TTC549 (cell line): ENCODE measurements at regions not wholly inside any gene's neighbourhood (a gene's known extent, or its start where the extent isn't known, plus 50 kb on each side); places are given as distances from the start of the nearest gene placed in this dataset.

ENCODE experiments used
- FAIRE-seq: peaks from 2 replicates; lab custom pipeline; 2012; peaks lifted over from hg19 to GRCh38; lab: Jason Lieb, UNC

DNA sequence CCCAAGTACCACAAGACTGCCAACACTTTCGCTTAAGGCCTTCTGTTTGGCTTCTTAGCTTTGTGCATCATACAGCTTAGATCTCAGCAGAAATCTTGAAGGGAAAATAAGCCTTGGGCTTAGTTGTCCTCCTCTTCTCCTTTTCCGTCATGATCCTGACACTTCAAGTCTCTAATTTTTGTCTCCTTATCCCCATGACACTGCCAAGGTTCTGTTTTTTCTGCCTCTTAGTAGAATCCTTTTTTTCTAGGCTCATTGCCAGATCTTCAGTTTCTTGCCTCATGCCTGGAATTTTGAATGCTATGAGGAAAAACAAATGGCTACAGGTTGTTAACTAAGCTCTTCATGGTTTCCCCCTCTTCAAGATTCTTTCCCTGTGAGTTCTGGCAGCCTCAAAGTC lies 450.4 kb downstream of the LRFN5 start:
- FAIRE-seq, result no peak

DNA sequence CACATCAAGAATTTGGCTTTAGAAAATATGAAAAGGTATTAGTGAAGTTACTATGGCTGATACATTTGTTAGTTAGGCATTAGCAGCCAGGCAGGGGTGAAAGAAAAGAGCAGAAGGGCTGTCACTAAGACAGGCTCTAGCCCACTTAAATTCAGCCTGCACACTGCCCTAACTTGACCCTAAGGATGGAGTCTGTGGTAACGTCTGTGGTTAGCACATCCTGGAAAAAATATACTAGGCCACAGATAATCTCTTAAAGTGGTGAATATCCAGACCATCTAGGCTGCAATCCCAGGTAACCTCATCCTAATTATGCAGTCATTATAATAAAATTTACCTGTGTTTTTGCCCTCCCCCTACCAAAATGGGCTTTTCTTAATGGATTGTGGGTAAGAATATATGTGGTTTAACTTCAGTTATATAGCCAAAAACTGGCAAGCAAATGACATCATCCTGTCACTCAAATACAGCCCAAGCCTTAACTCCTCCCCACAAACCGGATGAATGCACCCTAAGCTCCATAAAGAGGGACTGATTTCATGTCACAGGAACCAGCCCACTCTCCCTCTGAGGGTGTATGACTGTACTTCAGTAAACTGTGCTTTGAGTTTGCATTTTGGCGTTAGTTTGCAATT lies 440.9 kb downstream of the LRFN5 start:
- no peak for FAIRE-seq

- FAIRE-seq, result no peak
These were observed 438.7 kb downstream of the LRFN5 start for GRCh38 chr14:42045383-42045782.

DNA sequence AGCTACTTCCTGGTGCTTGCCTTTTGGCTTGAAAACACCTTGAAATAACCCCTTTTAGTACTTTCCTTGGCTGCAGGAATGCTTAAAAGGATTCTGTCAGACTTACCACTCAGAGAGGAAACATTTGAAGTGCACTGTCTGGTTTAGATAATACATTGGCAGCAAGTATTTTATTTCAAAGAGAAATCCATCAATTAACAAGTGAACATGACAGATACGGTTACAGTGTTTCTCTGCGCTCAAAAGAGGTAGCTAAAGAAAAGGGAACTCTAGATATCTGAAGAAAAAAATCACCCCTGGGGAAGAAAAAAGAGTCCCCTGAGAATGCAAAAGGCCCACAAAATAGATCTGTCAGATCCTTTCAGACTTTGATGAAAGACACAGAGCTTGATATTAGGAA lies 421.9 kb downstream of the LRFN5 start:
- no peak for FAIRE-seq

DNA sequence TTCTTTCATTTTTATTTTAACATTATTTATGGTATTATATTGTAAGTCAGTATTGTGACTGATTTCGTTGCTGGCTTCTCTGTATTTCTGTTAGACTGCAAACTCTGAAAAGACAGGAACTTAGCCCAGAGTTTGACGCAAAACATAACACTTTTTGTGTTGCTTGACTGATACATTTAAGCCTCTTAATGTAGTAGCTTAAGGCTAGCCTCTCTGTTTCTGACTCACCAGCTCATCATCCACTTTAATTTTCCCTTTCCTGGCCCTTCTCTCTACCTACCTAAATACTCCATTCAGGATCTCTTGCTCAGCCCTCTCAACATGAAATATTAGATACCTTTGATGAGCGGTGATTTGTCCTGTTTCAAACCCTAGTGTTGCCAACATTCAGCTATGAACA lies 420.6 kb downstream of the LRFN5 start:
- no peak for FAIRE-seq

DNA sequence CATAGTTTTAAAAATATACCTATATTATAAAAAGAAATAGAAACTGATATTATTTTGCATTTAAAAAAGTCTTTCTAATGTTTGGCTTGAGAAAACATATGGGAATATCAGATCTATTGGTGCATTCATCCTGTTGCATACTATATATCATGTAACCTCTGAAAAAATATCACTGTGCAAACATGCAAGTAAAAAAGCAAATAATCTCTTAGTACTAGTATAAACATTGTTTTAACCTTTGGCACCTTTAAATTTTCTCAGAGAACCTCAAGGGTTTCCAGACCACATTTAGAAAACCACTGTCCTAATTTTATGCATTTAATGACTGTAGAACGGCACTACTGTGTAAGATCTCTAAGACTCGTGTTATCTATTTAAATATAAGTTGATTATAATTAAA lies 416.8 kb downstream of the LRFN5 start:
- FAIRE-seq, result no peak

DNA sequence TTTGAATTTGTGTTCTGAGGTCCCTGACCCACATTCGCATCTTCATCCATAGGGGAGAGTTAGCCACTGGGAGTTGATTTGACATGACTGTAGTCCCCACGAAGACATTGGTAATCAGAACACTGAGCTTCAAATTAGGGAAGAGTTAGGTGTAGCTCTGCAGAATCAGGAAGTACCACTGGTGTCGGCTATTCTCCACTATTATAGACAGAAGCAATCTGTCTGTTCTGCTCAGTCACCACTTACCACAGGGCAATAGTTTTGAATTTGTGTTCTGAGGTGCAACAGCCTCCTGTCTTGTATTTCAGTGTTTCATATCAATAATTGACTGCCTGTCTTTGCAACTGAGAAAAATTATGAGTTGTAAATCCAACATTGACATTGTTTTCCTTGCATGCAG lies 407.6 kb downstream of the LRFN5 start:
- no peak for FAIRE-seq

GRCh38 chr14:42013559-42013958 lies 406.9 kb downstream of the LRFN5 start:
- FAIRE-seq, result no peak

GRCh38 chr14:42013153-42013552 lies 406.5 kb downstream of the LRFN5 start:
- FAIRE-seq, result no peak

DNA sequence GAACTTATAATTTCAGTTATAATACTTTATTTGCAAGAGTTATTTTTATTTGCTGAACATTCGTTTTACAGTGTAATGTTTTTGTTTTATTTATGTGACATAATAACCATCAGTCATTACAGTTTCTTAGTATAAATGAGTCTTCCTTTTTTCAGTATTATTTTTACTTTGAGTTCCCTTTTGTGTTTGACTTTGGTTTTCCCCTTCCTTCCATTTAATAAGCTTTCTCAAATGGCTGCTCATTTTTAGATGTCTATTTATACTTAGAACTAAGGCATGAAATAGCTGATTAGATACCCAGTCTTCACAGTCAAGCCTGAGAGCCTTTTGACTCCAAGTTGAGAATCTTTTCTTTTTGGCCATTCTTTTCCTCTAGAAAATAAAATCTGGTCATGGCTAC lies 404.5 kb downstream of the LRFN5 start:
- FAIRE-seq, result no peak

DNA sequence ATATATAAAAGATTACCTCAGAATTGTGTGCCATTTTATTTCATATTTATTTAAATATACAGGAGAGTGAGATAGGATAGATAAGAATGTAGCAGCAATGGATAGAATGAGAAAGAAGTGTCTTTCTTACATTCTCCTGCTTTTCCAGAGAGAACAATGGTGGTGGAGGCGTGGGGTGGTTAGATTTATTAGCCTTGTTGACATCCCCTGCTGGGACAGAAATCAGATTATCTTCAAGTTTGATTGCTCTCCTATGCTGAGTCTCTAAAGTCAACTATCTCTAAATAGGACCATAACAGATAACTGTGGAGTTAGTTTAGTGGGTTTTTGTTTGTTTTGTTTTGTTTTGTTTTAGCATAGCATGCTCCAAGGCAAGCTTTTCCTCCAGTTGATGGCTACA lies 397.6 kb downstream of the LRFN5 start:
- no peak for FAIRE-seq

DNA sequence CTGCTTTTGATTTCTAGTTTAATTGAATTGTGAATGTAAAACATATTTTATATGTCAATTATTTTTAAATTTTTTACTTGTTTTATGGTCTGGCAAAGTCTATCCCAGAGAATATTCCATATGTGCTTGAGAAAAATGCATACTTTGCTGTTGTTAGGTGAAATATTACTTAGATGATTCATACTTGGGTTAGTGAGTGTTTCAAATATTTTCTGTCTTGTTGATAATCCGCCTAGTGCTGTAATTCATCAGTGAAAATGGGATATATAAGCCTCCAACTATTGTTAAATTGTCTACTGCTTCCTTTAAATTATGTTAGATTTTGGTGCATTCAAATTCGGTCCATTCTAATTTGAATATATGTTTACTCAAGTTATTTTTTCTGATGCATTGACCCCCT lies 395.5 kb downstream of the LRFN5 start:
- no peak for FAIRE-seq

DNA sequence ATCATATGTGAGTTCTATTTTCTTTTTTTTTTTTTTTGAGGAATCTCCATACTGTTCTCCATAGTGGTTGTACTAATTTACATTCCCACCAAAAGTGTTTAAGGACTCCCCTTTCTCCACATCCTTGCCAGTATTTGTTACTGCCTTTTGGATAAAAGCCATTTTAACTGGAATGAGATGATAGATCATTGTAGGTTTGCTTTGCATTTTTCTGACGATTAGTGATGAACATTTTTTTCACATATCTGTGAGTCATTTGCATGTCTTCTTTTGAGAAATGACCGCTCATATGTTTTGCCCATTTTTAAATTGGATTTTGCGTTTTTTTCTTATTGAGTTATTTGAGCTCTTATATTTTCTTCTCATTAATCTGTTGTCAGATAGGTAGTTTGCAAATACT lies 394.8 kb downstream of the LRFN5 start:
- no peak for FAIRE-seq

DNA sequence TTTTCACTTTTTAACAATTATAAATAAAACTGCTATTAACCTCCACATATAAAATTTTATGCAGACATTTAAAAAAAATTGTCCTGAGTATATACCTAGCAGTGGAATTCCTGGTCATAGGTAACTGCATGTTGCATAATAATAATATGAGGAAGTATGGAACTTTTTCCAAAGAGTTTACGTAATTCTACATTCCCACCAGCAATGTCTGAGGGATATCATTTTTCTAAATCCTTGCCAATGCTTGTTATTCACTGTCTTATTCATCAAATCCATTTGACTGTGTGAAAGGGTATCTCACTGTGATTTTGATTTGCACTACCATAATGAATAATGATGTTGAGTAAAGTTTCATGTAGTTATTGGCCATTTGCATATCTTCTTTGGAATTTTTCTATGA lies 393.8 kb downstream of the LRFN5 start:
- FAIRE-seq, result no peak

DNA sequence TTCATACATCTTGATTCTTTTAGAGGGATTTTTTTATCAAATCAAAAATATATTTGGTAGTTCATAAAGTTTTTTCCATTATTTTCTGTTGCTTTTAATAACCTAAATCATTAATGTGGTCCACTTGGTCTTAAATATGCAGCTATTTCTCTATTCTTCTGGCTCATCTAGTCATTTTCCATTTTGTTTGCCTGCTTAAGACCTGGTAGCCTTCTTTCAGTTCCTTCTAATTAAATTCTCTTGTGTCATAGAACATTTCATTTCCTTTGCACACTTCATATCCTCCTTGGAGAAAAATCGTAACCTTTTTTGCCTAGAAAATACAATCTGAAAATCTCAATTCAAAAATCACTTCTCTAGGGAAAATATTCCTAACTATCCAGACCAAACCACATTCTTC lies 387.0 kb downstream of the LRFN5 start:
- FAIRE-seq, result no peak

GRCh38 chr14:41986700-41987099 lies 380.0 kb downstream of the LRFN5 start:
- FAIRE-seq, result no peak

GRCh38 chr14:41986083-41986645 lies 379.5 kb downstream of the LRFN5 start:
- no peak for FAIRE-seq

DNA sequence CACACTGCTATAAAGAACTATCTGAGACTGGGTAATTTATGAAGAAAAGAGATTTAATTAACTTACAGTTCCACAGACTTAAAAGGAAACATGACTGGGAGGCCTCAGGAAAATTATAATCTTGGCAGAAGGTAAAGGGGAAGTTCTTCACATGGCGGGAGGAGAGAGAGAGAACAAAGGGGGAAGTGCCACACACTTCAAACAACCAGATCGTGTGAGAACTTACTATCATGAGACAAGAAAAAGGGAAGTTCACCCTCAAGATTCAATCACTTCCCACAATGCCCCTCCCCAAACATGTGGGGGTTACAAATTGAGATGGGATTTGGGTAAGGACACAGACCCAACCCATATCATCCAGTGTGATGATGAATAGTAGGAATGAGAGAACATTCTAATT lies 366.5 kb downstream of the LRFN5 start:
- no peak for FAIRE-seq

- no peak for FAIRE-seq
These were observed 365.9 kb downstream of the LRFN5 start for GRCh38 chr14:41972531-41972930.

- FAIRE-seq, result no peak
These were observed 353.6 kb downstream of the LRFN5 start for GRCh38 chr14:41960281-41960680.

- FAIRE-seq, result no peak
These were observed 350.8 kb downstream of the LRFN5 start for GRCh38 chr14:41957459-41957858.
